Erythroblast (primary cell): ENCODE measurements at regions not wholly inside any gene's neighbourhood (a gene's known extent, or its start where the extent isn't known, plus 50 kb on each side); places are given as distances from the start of the nearest gene placed in this dataset.

Experiments used
- DNase-seq, 2 experiments: peaks; one replicate each; lab custom pipeline; 2025; lab: John Stamatoyannopoulos, UW
- GATA1 ChIP-seq: IDR thresholded peaks from 2 replicates; pipeline ENCODE4 v1.6.1; 2011; ENCODE audit warnings: low read depth, mild to moderate bottlenecking, control low read depth, low read length, moderate library complexity
- POLR2A ChIP-seq: IDR thresholded peaks from 2 replicates; pipeline ENCODE4 v1.6.1; 2011; ENCODE audit warnings: mild to moderate bottlenecking, low read length

- TF ChIP-seq POLR2A (no peak), GATA1 (no peak)
- no peak for DNase-seq
Measured at GRCh38 chr10:58140691-58141347, 126.9 kb downstream of the IPMK start.

DNA sequence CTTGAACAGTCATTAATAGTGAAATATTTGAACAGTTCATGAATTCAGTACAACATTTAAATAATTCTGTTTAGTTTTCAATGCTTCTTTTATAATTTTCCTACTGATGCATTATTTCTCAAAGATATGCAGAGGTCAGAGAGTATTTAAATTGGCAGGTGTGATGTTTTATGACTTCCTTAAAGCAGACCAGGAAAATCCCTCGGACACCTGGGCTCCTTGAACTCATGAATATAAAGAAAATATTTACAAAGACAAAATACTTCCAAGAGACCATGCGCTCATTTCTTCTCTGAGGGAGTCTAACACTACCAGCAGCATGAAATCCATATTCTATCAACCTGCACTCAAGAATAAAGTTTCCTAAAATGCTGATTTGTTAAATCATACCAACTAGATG, 127.6 kb downstream of the IPMK start:
- TF ChIP-seq GATA1, result no peak
- TF ChIP-seq POLR2A, result no peak
- no peak for DNase-seq

DNA sequence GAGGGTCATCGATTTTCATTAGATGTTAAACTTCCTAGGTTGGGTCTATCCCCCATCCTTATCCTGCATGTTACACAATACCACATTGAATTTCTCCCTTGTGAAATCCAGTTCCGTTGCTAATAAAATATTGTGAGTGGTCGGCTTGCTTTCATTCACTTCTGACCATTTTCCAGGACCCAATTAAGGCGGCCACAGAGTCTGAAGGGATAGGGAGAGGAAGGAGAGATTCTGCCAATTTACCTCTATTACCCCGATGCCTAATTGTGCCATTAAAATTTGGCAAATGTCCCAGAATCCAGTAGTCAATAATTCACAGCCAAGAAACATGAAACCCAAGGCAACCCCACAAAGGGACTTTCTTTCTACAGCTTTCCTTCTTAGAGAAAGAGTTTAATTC, 129.9 kb downstream of the IPMK start:
- no peak for DNase-seq
- no peak for TF ChIP-seq GATA1
- TF ChIP-seq POLR2A, result no peak

- DNase-seq, result no peak
- no peak for TF ChIP-seq GATA1
- no peak for TF ChIP-seq POLR2A
Measured at GRCh38 chr10:58115218-58116050, 152.3 kb downstream of the IPMK start.

DNA sequence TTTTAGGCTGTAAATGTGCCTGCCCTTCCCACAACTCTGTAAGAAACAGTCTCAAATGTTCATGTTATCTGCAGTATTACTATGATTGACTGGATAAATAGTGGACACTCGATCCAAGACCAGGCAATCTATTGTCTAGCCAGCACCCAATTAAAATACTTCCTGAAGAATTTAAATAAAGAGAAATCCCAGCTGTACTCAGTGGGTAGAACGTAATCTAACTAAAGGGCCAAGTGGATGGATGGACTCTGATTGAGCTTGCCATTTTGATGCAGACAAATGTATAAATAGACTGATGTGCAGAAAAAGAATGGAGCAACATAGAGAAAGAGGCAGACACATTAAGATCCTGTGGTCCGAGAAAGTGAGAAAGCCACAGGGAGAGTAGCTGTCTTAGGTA, 158.0 kb downstream of the IPMK start:
- no peak for DNase-seq
- TF ChIP-seq POLR2A (no peak), GATA1 (no peak)

GRCh38 chr10:58107506-58107905, 160.2 kb downstream of the IPMK start:
- DNase-seq, result no peak

GRCh38 chr10:58106211-58107035, 161.3 kb downstream of the IPMK start:
- DNase-seq, result no peak
- TF ChIP-seq POLR2A (no peak), GATA1 (no peak)

More at GRCh38 chr10:58107506-58107905, 160.2 kb downstream of the IPMK start:
- TF ChIP-seq POLR2A, result no peak
- TF ChIP-seq GATA1, result no peak

- TF ChIP-seq POLR2A (no peak), GATA1 (no peak)
- DNase-seq, result no peak
Measured at GRCh38 chr10:58104351-58104751, 163.3 kb downstream of the IPMK start.

- no peak for DNase-seq
- TF ChIP-seq GATA1 (no peak), POLR2A (no peak)
Measured at GRCh38 chr10:58102897-58103296, 164.8 kb downstream of the IPMK start.

- no peak for DNase-seq
- TF ChIP-seq GATA1, result no peak
- TF ChIP-seq POLR2A, result no peak
Measured at GRCh38 chr10:58101682-58102081, 166.0 kb downstream of the IPMK start.

GRCh38 chr10:58094985-58095718, 172.5 kb downstream of the IPMK start:
- TF ChIP-seq GATA1 (no peak), POLR2A (no peak)
- no peak for DNase-seq

- DNase-seq, result no peak
- TF ChIP-seq POLR2A (no peak), GATA1 (no peak)
Measured at GRCh38 chr10:58091886-58092285, 175.8 kb downstream of the IPMK start.

DNA sequence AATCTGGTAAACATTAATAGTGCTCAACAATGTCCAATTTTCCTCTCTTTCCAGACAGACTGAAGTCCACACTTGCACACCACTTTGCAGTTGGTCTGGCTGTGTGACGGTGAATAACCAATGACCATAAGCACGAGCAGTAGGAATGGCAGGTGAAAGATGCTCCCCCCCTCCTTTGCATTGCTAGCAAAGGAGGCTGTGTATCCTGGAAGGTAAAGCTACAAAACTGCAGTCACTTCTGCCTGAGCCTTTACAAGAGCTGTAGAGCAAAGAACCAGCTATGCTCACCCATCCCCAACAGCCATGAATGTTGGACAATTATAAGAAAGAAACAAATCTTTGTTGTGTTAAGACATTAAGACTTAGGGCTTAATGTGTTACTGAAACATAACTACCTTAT, 178.0 kb downstream of the IPMK start:
- TF ChIP-seq POLR2A, result no peak
- TF ChIP-seq GATA1, result no peak
- no peak for DNase-seq
